IPS-11a (cell line): ENCODE measurements at regions not wholly inside any gene's neighbourhood (a gene's known extent, or its start where the extent isn't known, plus 50 kb on each side); places are given as distances from the start of the nearest gene placed in this dataset.
"Not testable (repeated sequence)": the region's sequence is repeated elsewhere in the genome, so short reads cannot be mapped to it uniquely, and the experiment has no call there.

Source experiments
- H3K4me3 ChIP-seq: one replicate; pipeline ENCODE4 v1.5.1; 2013; ENCODE audit warnings: low read depth, low read length, control low read depth

DNA sequence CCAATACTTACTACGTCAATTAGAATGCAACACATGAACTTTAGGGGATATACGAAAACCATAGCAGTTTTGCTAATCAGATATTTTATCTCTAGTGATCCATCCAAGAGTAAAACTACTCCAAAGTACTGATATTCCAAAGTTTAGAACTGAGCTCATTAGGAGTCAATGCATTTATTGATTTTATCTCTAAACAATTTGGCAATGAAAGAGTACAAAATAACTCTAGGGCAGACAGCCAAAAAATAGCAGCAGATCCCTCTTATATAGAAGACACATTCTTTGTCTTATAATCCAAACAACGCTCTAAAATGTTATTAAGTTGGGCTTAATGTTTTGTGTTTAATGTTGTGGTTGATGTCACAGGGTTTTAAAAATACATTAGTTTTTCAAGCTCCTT is 923.9 kb upstream of the MAN1A1 start:
- H3K4me3 ChIP-seq = no peak overlapping the region

GRCh38 chr6:120272038-120272437 is 922.5 kb upstream of the MAN1A1 start:
- no peak overlapping the region for H3K4me3 ChIP-seq

GRCh38 chr6:120268256-120268655 is 918.7 kb upstream of the MAN1A1 start:
- H3K4me3 ChIP-seq = not testable (repeated sequence)

DNA sequence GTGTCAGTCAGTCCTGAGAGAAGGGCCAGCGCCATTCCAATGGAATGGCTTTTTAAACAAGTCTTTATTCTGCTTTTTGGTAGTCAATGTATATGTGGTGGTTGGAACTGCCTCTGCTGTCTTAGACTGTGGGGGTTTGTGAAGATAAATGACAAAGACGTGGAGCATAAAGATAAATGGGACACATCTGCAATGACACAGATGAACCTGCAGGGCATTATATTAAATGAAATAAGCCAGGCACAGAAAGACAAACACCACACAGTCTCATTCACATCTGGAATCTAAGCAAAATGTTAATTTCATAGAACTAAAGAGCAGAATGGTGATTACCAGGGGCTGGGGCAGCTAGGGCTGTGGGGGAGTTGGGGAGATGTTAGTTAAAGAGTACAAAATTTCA is 912.8 kb upstream of the MAN1A1 start:
- H3K4me3 ChIP-seq = no peak overlapping the region

- no peak overlapping the region for H3K4me3 ChIP-seq
Measured at GRCh38 chr6:120260636-120261035, 911.1 kb upstream of the MAN1A1 start.

- H3K4me3 ChIP-seq = no peak overlapping the region
Measured at GRCh38 chr6:120254651-120255050, 905.1 kb upstream of the MAN1A1 start.

GRCh38 chr6:120248451-120248850 is 898.9 kb upstream of the MAN1A1 start:
- no peak overlapping the region for H3K4me3 ChIP-seq

DNA sequence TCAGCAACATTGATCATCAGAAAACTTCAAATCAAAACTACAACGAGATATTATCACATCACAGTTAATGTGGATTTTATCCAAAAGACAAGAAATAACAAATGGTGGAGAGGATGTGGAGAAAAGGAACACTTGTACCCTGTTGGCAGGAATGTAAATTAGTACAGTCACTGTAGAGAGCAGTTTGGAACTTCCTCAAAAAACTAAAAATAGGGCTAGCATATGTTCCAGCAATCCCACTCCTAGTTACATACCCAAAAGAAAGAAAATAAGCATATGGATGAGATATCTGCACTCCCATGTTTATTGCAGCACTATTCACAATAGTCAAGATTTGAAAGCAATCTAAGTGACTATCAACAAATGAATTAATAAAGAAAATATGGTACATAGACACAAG is 887.7 kb upstream of the MAN1A1 start:
- H3K4me3 ChIP-seq = no peak overlapping the region

DNA sequence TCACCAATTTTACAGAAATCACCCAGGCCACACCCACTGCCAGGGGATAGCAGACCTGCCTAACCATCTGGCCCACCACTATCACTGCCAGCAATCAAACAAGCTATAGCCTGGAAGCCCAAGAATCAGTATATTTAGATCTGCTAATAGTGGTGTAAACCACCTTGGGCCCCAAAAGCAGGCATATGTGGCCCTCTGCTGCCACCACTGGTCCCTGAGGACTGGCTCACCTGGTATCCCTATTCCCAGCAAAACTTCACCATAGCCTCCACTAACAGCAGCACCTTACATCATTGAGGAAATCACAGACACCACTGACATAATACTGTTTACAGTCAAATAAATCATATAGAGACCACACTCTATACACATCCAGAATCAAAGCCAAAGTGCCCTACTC is 880.4 kb upstream of the MAN1A1 start:
- no peak overlapping the region for H3K4me3 ChIP-seq

GRCh38 chr6:120228297-120228696 is 878.7 kb upstream of the MAN1A1 start:
- no peak overlapping the region for H3K4me3 ChIP-seq

- H3K4me3 ChIP-seq = no peak overlapping the region
Measured at GRCh38 chr6:120219339-120219738, 869.8 kb upstream of the MAN1A1 start.

GRCh38 chr6:120214088-120214499 is 864.5 kb upstream of the MAN1A1 start:
- H3K4me3 ChIP-seq = no peak overlapping the region

- H3K4me3 ChIP-seq = no peak overlapping the region
Measured at GRCh38 chr6:120211955-120212792, 862.6 kb upstream of the MAN1A1 start.

DNA sequence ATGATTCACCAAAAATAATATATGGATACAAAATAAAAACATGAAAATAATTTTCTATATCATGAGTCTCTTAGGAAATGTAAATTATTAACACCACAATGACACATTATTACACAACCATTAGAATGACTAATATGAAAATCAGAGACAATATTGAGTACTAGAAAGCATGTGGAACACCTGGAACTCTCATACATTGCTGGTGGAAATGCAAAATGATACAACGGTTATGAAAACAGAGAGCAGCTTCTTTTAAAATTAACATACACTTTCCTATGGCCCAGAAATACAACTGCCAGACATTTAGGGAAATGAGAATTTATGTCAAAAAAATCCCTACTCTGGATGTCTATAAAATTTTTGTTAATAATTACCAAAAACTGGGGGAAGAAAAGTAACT is 853.3 kb upstream of the MAN1A1 start:
- no peak overlapping the region for H3K4me3 ChIP-seq

DNA sequence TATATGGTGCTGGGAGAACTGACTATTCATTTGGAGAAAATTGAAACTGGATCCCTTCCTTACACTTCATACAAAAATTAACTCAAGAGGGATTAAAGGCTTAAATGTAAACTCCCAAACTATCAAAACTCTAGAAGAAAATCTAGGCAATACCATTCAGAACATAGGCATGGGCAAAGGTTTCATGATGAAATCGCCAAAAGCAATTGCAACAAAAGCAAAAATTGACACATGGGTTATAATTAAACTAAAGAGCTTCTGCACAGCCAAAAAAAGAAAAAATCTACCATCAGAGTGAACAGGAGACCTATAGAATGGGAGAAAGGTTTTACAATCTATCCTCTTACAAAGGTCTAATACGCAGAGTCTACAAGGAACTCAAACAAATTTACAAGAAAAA is 851.3 kb upstream of the MAN1A1 start:
- no peak overlapping the region for H3K4me3 ChIP-seq

DNA sequence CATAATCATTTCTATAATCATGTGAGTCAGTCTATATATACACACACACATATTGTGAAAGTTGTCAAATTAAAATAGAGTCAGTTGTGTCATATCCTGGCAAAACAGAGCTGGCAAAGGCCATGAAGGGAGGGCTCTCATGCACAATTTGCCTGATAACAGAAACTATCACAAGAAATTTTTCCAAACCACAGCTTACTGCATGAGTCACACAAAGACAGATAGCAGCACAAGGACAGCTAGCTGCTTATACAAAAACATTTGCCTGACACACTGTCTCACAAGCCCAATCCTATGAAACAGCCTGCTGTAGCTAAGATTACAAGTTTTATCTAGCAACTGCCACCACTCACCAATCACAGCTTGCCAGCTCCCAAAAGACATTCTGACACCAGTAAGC is 848.5 kb upstream of the MAN1A1 start:
- H3K4me3 ChIP-seq = no peak overlapping the region

DNA sequence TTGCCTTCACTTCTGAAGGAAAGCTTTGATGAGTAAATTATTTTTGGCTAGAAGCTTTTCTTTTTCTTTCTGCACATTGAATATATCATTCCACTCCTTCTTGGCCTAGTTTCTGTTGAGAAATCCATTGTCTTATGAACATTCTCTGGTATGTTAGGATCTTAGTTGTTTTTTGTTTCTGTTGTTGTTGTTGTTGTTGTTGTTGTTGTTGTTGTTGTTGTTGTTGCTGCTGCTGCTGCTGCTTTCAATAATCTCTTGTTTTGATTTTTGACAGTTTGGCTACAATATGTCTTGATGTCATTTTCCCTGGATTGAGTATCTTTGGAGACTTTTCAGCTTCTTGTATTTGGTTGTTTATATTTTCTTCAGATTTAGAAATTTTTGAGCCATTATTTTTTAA is 836.5 kb upstream of the MAN1A1 start:
- no peak overlapping the region for H3K4me3 ChIP-seq

- H3K4me3 ChIP-seq = no peak overlapping the region
Measured at GRCh38 chr6:120173250-120173649, 823.7 kb upstream of the MAN1A1 start.

- H3K4me3 ChIP-seq = no peak overlapping the region
Measured at GRCh38 chr6:120164531-120164930, 815.0 kb upstream of the MAN1A1 start.

DNA sequence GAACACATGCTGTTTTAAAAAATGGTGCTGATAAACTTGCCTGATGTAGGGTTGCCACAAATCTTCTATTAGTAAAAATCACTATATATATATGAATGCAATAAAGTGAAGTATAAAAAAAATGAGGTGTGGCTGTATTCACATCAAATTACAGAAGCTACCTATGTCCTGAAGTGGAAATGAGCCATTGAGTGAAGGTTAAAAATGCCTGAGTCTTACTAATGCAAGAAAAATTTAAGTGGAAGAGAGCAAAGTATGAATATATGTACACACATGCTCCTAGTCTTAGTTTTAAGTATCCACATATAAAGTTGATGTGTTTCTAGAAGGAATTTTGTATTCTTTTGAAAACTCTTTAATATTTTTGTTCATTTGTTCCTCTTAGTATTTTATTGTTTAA is 808.3 kb upstream of the MAN1A1 start:
- H3K4me3 ChIP-seq = no peak overlapping the region

GRCh38 chr6:120147071-120147871 is 797.7 kb upstream of the MAN1A1 start:
- no peak overlapping the region for H3K4me3 ChIP-seq

GRCh38 chr6:120141601-120142000 is 792.0 kb upstream of the MAN1A1 start:
- no peak overlapping the region for H3K4me3 ChIP-seq
